GM12878 (cell line): ENCODE measurements at regions not wholly inside any gene's neighbourhood (a gene's known extent, or its start where the extent isn't known, plus 50 kb on each side); places are given as distances from the start of the nearest gene placed in this dataset.

Experiments
- JUND ChIP-seq: IDR thresholded peaks from 2 replicates; pipeline ENCODE4 v1.6.1; 2012; ENCODE audit warnings: low read depth, mild to moderate bottlenecking, low read length, improper control_type of control experiment, moderate library complexity
- POLR2AphosphoS5 ChIP-seq: IDR thresholded peaks from 2 replicates; pipeline ENCODE4 v1.6.1; 2011; ENCODE audit warnings: mild to moderate bottlenecking, low read length, inconsistent platforms
- TAF1 ChIP-seq: IDR thresholded peaks from 2 replicates; pipeline ENCODE4 v1.6.1; 2011; ENCODE audit warnings: mild to moderate bottlenecking, low read depth, low read length, borderline replicate concordance

DNA sequence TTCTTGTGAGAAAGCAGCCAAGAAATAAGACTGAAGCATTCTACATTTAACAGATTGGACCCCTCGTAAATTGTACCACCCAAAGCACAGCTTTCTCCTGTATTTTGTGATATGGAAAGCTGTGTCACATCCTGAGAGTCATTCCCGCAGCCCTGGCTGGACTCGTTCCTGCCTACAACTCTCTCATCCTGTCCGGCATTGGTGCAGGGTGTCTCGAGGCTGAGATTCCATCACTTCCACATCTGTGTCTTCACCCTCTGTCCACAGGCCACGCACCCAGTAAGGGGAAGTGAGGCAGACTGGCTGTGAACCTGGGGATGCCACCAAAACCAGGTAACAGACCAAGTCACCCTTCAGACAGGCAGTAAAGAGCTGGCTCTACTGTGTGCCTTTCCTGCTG, 146.2 kb upstream of the KLF6 start:
- no peak for TF ChIP-seq TAF1
- TF ChIP-seq POLR2AphosphoS5 = no peak
- no peak for TF ChIP-seq JUND
